Muscle of arm (tissue), 1 donor: ENCODE measurements at regions not wholly inside any gene's neighbourhood (a gene's known extent, or its start where the extent isn't known, plus 50 kb on each side); places are given as distances from the start of the nearest gene placed in this dataset.
"Not testable (repeated sequence)": the region's sequence is repeated elsewhere in the genome, so short reads cannot be mapped to it uniquely, and the experiment has no call there.

ENCODE experiments used
- DNase-seq: peaks from one replicate; pipeline ENCODE4 v3.0.0-alpha.2; 2013

- no peak for DNase-seq
These were observed 137.6 kb upstream of the PEG3 start for GRCh38 chr19:56978023-56978565.

- not testable (repeated sequence) for DNase-seq
These were observed 139.5 kb upstream of the USP29 start for GRCh38 chr19:56980326-56980725.

GRCh38 chr19:56980906-56981305 is 138.9 kb upstream of the USP29 start:
- no peak for DNase-seq

- not testable (repeated sequence) for DNase-seq
These were observed 138.3 kb upstream of the USP29 start for GRCh38 chr19:56981440-56981839.

- no peak for DNase-seq
These were observed 136.6 kb upstream of the USP29 start for GRCh38 chr19:56983171-56983570.

- DNase-seq, result no peak
These were observed 136.0 kb upstream of the USP29 start for GRCh38 chr19:56983804-56984203.

GRCh38 chr19:56986386-56986785 is 133.4 kb upstream of the USP29 start:
- no peak for DNase-seq

- no peak for DNase-seq
These were observed 132.6 kb upstream of the USP29 start for GRCh38 chr19:56987184-56987583.

GRCh38 chr19:56988299-56988698 is 131.5 kb upstream of the USP29 start:
- DNase-seq, result no peak

GRCh38 chr19:56991912-56992311 is 127.9 kb upstream of the USP29 start:
- DNase-seq, result no peak

GRCh38 chr19:56993851-56994250 is 125.9 kb upstream of the USP29 start:
- DNase-seq, result no peak

GRCh38 chr19:56994251-56995017 is 125.4 kb upstream of the USP29 start:
- DNase-seq, result no peak

- DNase-seq, result no peak
These were observed 124.5 kb upstream of the USP29 start for GRCh38 chr19:56995303-56995702.

- DNase-seq, result no peak
These were observed 117.6 kb upstream of the USP29 start for GRCh38 chr19:57002195-57002601.

- DNase-seq, result no peak
These were observed 117.1 kb upstream of the USP29 start for GRCh38 chr19:57002710-57003109.

- no peak for DNase-seq
These were observed 115.4 kb upstream of the USP29 start for GRCh38 chr19:57004418-57004817.

- no peak for DNase-seq
These were observed 111.4 kb upstream of the USP29 start for GRCh38 chr19:57008432-57008831.

GRCh38 chr19:57010541-57010940 is 109.2 kb upstream of the USP29 start:
- DNase-seq, result no peak

GRCh38 chr19:57016076-57016475 is 103.7 kb upstream of the USP29 start:
- DNase-seq, result no peak

GRCh38 chr19:57016491-57016890 is 103.3 kb upstream of the USP29 start:
- no peak for DNase-seq

GRCh38 chr19:57025491-57025890 is 94.3 kb upstream of the USP29 start:
- no peak for DNase-seq

GRCh38 chr19:57026476-57026875 is 93.3 kb upstream of the USP29 start:
- DNase-seq, result no peak

GRCh38 chr19:57027360-57027759 is 92.4 kb upstream of the USP29 start:
- no peak for DNase-seq
